IMR-90 (cell line): ENCODE measurements at regions not wholly inside any gene's neighbourhood (a gene's known extent, or its start where the extent isn't known, plus 50 kb on each side); places are given as distances from the start of the nearest gene placed in this dataset.
A peak's percentile ranks its signal among the peaks of the same experiment; 100 is the strongest.

Experiments used
- ATAC-seq: fragments of 200-7000 bp; cut with Tn5 transposase; 2 replicates; pipeline ENCODE4 v1.9.1; 2020; ENCODE audit warnings: low read depth, mild to moderate bottlenecking, moderate library complexity
- BruUV-seq: library from RNA; stranded (reverse); fragments of 400-500 nt; replicated peaks from 2 replicates; lab custom pipeline; 2021; lab: Mats Ljungman, UMichigan
- CTCF ChIA-PET: fragments of 300-600 bp; formaldehyde crosslinking; extraction: SDS; loops from one replicate; lab custom pipeline; 2021; ENCODE audit warnings: antibody characterized with exemption; lab: Yijun Ruan, JAX
- POLR2A ChIA-PET: fragments of 300-600 bp; sonication (Branson Sonifier 250); formaldehyde crosslinking; loops from one replicate; lab custom pipeline; 2022; ENCODE audit warnings: antibody characterized with exemption; ENCODE audit not compliant: unreplicated experiment; lab: Charles Lee
- DNase-seq: peaks from one replicate; pipeline ENCODE4 v3.0.0; 2013
- H2AFZ ChIP-seq: replicated peaks from 2 replicates; pipeline ENCODE3; 2013; ENCODE audit warnings: low read length, mild to moderate bottlenecking; ENCODE audit not compliant: poor library complexity
- H2AK5ac ChIP-seq: 2 replicates; pipeline ENCODE4 v1.6.1; 2013; ENCODE audit warnings: low read depth, low read length, inconsistent platforms
- H2AK9ac ChIP-seq: replicated peaks from 2 replicates; pipeline ENCODE3; 2013; ENCODE audit warnings: mild to moderate bottlenecking, low read depth, low read length, moderate library complexity; ENCODE audit not compliant: poor library complexity
- H2BK120ac ChIP-seq: 2 replicates; pipeline ENCODE4 v1.6.1; 2013; ENCODE audit warnings: low read depth, low read length, inconsistent platforms
- H2BK15ac ChIP-seq: 3 replicates; pipeline ENCODE4 v1.6.1; 2013; ENCODE audit warnings: low read depth, low read length, inconsistent platforms
- H2BK20ac ChIP-seq: 2 replicates; pipeline ENCODE4 v1.6.1; 2013; ENCODE audit warnings: low read depth, mild to moderate bottlenecking, inconsistent platforms, low read length, moderate library complexity
- H2BK5ac ChIP-seq: 2 replicates; pipeline ENCODE4 v1.6.1; 2013; ENCODE audit warnings: mild to moderate bottlenecking, low read depth, low read length, inconsistent platforms; ENCODE audit not compliant: poor library complexity, severe bottlenecking
- H3K14ac ChIP-seq: replicated peaks from 2 replicates; pipeline ENCODE4 v1.6.1; 2013; ENCODE audit warnings: low read depth, low read length, inconsistent platforms
- H3K18ac ChIP-seq: 2 replicates; pipeline ENCODE4 v1.6.1; 2013; ENCODE audit warnings: low read depth, low read length, control low read depth
- H3K23ac ChIP-seq: 2 replicates; pipeline ENCODE4 v1.6.1; 2013; ENCODE audit warnings: low read depth, low read length, inconsistent platforms
- H3K27ac ChIP-seq: 2 replicates; pipeline ENCODE4 v1.5.1; 2013; ENCODE audit warnings: mild to moderate bottlenecking, control low read depth, low read length; ENCODE audit not compliant: insufficient read depth
- H3K27me3 ChIP-seq: 2 replicates; pipeline ENCODE4 v1.6.1; 2013; ENCODE audit warnings: low read length; ENCODE audit not compliant: control insufficient read depth, insufficient read depth
- H3K36me3 ChIP-seq: 2 replicates; pipeline ENCODE4 v1.6.1; 2013; ENCODE audit warnings: low read length, mixed read lengths; ENCODE audit not compliant: control insufficient read depth, insufficient read depth
- H3K4ac ChIP-seq: 2 replicates; pipeline ENCODE4 v1.6.1; 2013; ENCODE audit warnings: low read depth, low read length, inconsistent platforms
- H3K4me1 ChIP-seq: 2 replicates; pipeline ENCODE4 v1.6.1; 2013; ENCODE audit warnings: low read length, mixed read lengths; ENCODE audit not compliant: control insufficient read depth, insufficient read depth
- H3K4me2 ChIP-seq: 2 replicates; pipeline ENCODE4 v1.6.1; 2013; ENCODE audit warnings: low read depth, mild to moderate bottlenecking, control low read depth, low read length, moderate library complexity
- H3K4me3 ChIP-seq: 2 replicates; pipeline ENCODE4 v1.5.1; 2013; ENCODE audit warnings: low read depth, mild to moderate bottlenecking, control low read depth, low read length, moderate library complexity; ENCODE audit not compliant: insufficient read depth
- H3K56ac ChIP-seq: 2 replicates; pipeline ENCODE4 v1.6.1; 2013; ENCODE audit warnings: low read length, inconsistent platforms; ENCODE audit not compliant: insufficient read depth; ENCODE audit errors: extremely low read depth
- H3K79me1 ChIP-seq, 2 experiments: 2 replicates each; pipeline ENCODE4 v1.6.1; 2013; ENCODE audit warnings: low read length in 2 of 2, inconsistent platforms in 1 of 2, low read depth in 1 of 2
- H3K9ac ChIP-seq: 2 replicates; pipeline ENCODE4 v1.6.1; 2013; ENCODE audit warnings: low read depth, low read length, control low read depth
- H3K9me1 ChIP-seq: 2 replicates; pipeline ENCODE4 v1.6.1; 2013; ENCODE audit warnings: low read length, inconsistent platforms; ENCODE audit not compliant: insufficient read depth
- H3K9me3 ChIP-seq: 2 replicates; pipeline ENCODE4 v1.6.1; 2013; ENCODE audit warnings: low read length; ENCODE audit not compliant: control insufficient read depth, insufficient read depth
- H4K20me1 ChIP-seq: 2 replicates; pipeline ENCODE4 v1.6.1; 2013; ENCODE audit warnings: low read length, inconsistent platforms; ENCODE audit not compliant: insufficient read depth
- H4K5ac ChIP-seq: 2 replicates; pipeline ENCODE4 v1.6.1; 2013; ENCODE audit warnings: mild to moderate bottlenecking, low read depth, low read length, control low read depth
- H4K8ac ChIP-seq, 2 experiments: 2 replicates each; pipeline ENCODE4 v1.6.1; 2013; ENCODE audit warnings: low read depth in 2 of 2, low read length in 2 of 2, control low read depth in 1 of 2, inconsistent platforms in 1 of 2
- H4K91ac ChIP-seq: 2 replicates; pipeline ENCODE4 v1.6.1; 2013; ENCODE audit warnings: low read depth, low read length, inconsistent platforms; ENCODE audit not compliant: insufficient read depth
- BHLHE40 ChIP-seq: fragments of 150-350 bp; IDR thresholded peaks from 2 replicates; pipeline ENCODE4 v1.6.1; 2016; ENCODE audit warnings: mild to moderate bottlenecking, low read depth, low read length
- CEBPB ChIP-seq: IDR thresholded peaks from 2 replicates; pipeline ENCODE4 v1.6.1; 2012; ENCODE audit warnings: low read depth, low read length, improper control_type of control experiment
- CHD1 ChIP-seq: IDR thresholded peaks from 2 replicates; pipeline ENCODE4 v1.6.1; 2012; ENCODE audit warnings: low read depth, low read length, improper control_type of control experiment
- CTCF ChIP-seq: conservative IDR thresholded peaks from 2 replicates; pipeline ENCODE4 v1.5.1; 2012; ENCODE audit warnings: mild to moderate bottlenecking, low read depth, low read length, improper control_type of control experiment
- ELK1 ChIP-seq: fragments of 150-350 bp; IDR thresholded peaks from 2 replicates; pipeline ENCODE4 v1.6.1; 2016; ENCODE audit warnings: low read depth, mild to moderate bottlenecking, low read length, moderate library complexity, borderline replicate concordance
- FOS ChIP-seq: fragments of 150-350 bp; IDR thresholded peaks from 2 replicates; pipeline ENCODE4 v1.6.1; 2016; ENCODE audit warnings: low read depth, low read length
- MAFK ChIP-seq: IDR thresholded peaks from 2 replicates; pipeline ENCODE4 v1.6.1; 2012; ENCODE audit warnings: low read depth, low read length, improper control_type of control experiment
- MAZ ChIP-seq: IDR thresholded peaks from 2 replicates; pipeline ENCODE4 v1.6.1; 2012; ENCODE audit warnings: low read depth, mild to moderate bottlenecking, low read length, improper control_type of control experiment, moderate library complexity, borderline replicate concordance
- MXI1 ChIP-seq: IDR thresholded peaks from 2 replicates; pipeline ENCODE4 v1.6.1; 2012; ENCODE audit warnings: low read depth, mild to moderate bottlenecking, low read length, moderate library complexity, borderline replicate concordance
- NFE2L2 ChIP-seq: fragments of 150-350 bp; IDR thresholded peaks from 2 replicates; pipeline ENCODE4 v1.6.1; 2016; ENCODE audit warnings: low read depth, mild to moderate bottlenecking, low read length
- POLR2A ChIP-seq: IDR thresholded peaks from 2 replicates; pipeline ENCODE4 v1.6.1; 2012; ENCODE audit warnings: mild to moderate bottlenecking, low read depth, low read length
- RAD21 ChIP-seq: IDR thresholded peaks from 2 replicates; pipeline ENCODE4 v1.6.1; 2012; ENCODE audit warnings: low read length, improper control_type of control experiment
- RCOR1 ChIP-seq: IDR thresholded peaks from 2 replicates; pipeline ENCODE4 v1.6.1; 2012; ENCODE audit warnings: mild to moderate bottlenecking, low read length, improper control_type of control experiment; ENCODE audit not compliant: insufficient replicate concordance
- RFX5 ChIP-seq: IDR thresholded peaks from 2 replicates; pipeline ENCODE4 v1.8.0; 2012; ENCODE audit warnings: low read depth, mild to moderate bottlenecking, low read length, moderate library complexity
- SMC3 ChIP-seq: fragments of 150-350 bp; IDR thresholded peaks from 2 replicates; pipeline ENCODE4 v1.6.1; 2016; ENCODE audit warnings: low read depth, mild to moderate bottlenecking, antibody characterized with exemption, low read length, moderate library complexity
- USF2 ChIP-seq: fragments of 150-350 bp; IDR thresholded peaks from 2 replicates; pipeline ENCODE4 v1.6.1; 2017; ENCODE audit warnings: mild to moderate bottlenecking, antibody characterized with exemption, low read length, low read depth
- WGBS, 2 experiments: methylation state at CpG; one replicate each; pipeline versions ENCODE4 v1.1.5 to v1.1.7; 2013; ENCODE audit warnings: missing lambda C conversion rate in 2 of 2; ENCODE audit not compliant: insufficient read length in 1 of 2; ENCODE audit errors: extremely low coverage in 2 of 2; 5-methylcytosine and 5-hydroxymethylcytosine counted together
- dilution Hi-C: fragments of 300-500 bp; cut with HindIII; formaldehyde crosslinking; loops from one replicate; pipeline ENCODE4 v1.14.3; 2018; ENCODE audit warnings: low sequenced_read_pairs; ENCODE audit not compliant: unreplicated experiment
- in situ Hi-C: fragments of 300-500 bp; cut with MboI; formaldehyde crosslinking; loops from 3 replicates; pipeline ENCODE4 v1.14.3; 2019; ENCODE audit warnings: low sequenced_read_pairs, inconsistent platforms, mixed read lengths
- intact Hi-C: fragments of 100-400 bp; cut with micrococcal nuclease; formaldehyde crosslinking; loops from 2 replicates; pipeline ENCODE4 v1.10.0; 2022

- Histone ChIP-seq H3K4ac (no peak overlapping the region), H3K27me3 (peaks cover 18% of the 10 kb centered on the region), H2BK120ac (no peak overlapping the region), H4K20me1 (no peaks in the 10 kb centered on the region), H3K9me3 (no peaks in the 10 kb centered on the region), H2AFZ (peak overlapping the region; percentile 27), H3K79me1 (no peaks in the 10 kb centered on the region), H3K9me1 (no peaks in the 10 kb centered on the region), H2AK9ac (no peak overlapping the region), H4K91ac (no peak overlapping the region), H2BK20ac (no peak overlapping the region), H3K4me2 (no peak overlapping the region), H3K56ac (no peak overlapping the region), H4K5ac (no peak overlapping the region), H3K23ac (no peak overlapping the region), H2BK15ac (no peak overlapping the region), H3K14ac (no peak overlapping the region), H3K4me1 (no peaks in the 10 kb centered on the region), H2AK5ac (no peak overlapping the region), H3K4me3 (no peak overlapping the region), H3K9ac (no peak overlapping the region), H3K27ac (no peak overlapping the region), H4K8ac (no peak overlapping the region), H3K18ac (no peak overlapping the region), H3K36me3 (no peaks in the 10 kb centered on the region), H2BK5ac (no peak overlapping the region)
- BruUV-seq: no TSS peak
- no peak for TF ChIP-seq FOS
- no peak for TF ChIP-seq RAD21
- no peak for TF ChIP-seq SMC3
- no peak for TF ChIP-seq USF2
- TF ChIP-seq RFX5: no peak
- no peak for TF ChIP-seq ELK1
- no peak for TF ChIP-seq POLR2A
- no peak for TF ChIP-seq CTCF
- TF ChIP-seq BHLHE40: no peak
- TF ChIP-seq CHD1: no peak
- no peak for TF ChIP-seq MAFK
- no peak for TF ChIP-seq MAZ
- TF ChIP-seq MXI1: no peak
- no peak for TF ChIP-seq NFE2L2
- no peak for TF ChIP-seq CEBPB
- no peak for TF ChIP-seq RCOR1
- intact Hi-C loops: no loop called here
- no CpG with 5 or more reads among the region's 8 CpGs for WGBS, 2 experiments
- CTCF ChIA-PET: interaction anchor here (1.6 kb wide), 1 partner anchor 11 kb away, joined by 3 read pairs; no protein-coding TSS in a partner anchor
- in situ Hi-C loops: no loop called here
- POLR2A ChIA-PET: no interaction called here
- dilution Hi-C loops: no loop called here
- DNase-seq (no peak), ATAC-seq (no peak)
These were observed 365.0 kb downstream of the MIAT start for GRCh38 chr22:27022274-27022895.
